Smooth muscle cell (in vitro differentiated cells): ENCODE measurements at regions not wholly inside any gene's neighbourhood (a gene's known extent, or its start where the extent isn't known, plus 50 kb on each side); places are given as distances from the start of the nearest gene placed in this dataset.

ENCODE experiments used
- DNase-seq: peaks from one replicate; lab custom pipeline; 2025; ENCODE audit not compliant: unreplicated experiment; lab: John Stamatoyannopoulos, UW
- H2AFZ ChIP-seq: fragments of 200-600 bp; sonication (generic); 2 replicates; pipeline ENCODE4 v1.6.0; 2016; ENCODE audit warnings: antibody characterized with exemption, low read depth, mild to moderate bottlenecking
- H3F3A ChIP-seq: fragments of 200-600 bp; sonication (generic); 2 replicates; pipeline ENCODE4 v1.6.0; 2017; ENCODE audit warnings: antibody characterized with exemption, low read depth
- H3K27ac ChIP-seq: fragments of 200-600 bp; sonication (generic); 2 replicates; pipeline ENCODE4 v1.5.1; 2016; ENCODE audit warnings: low read depth, mild to moderate bottlenecking
- H3K27me3 ChIP-seq: fragments of 200-600 bp; sonication (generic); 2 replicates; pipeline ENCODE4 v1.6.1; 2016; ENCODE audit warnings: low read depth, mild to moderate bottlenecking
- H3K36me3 ChIP-seq: fragments of 200-600 bp; sonication (generic); 2 replicates; pipeline ENCODE4 v1.5.1; 2016; ENCODE audit warnings: low read depth
- H3K4me1 ChIP-seq: fragments of 200-600 bp; sonication (generic); 2 replicates; pipeline ENCODE4 v1.5.1; 2016; ENCODE audit warnings: low read depth
- H3K4me2 ChIP-seq: fragments of 200-600 bp; sonication (generic); 2 replicates; pipeline ENCODE4 v1.6.0; 2016; ENCODE audit warnings: mild to moderate bottlenecking
- H3K4me3 ChIP-seq: fragments of 200-600 bp; sonication (generic); 2 replicates; pipeline ENCODE4 v1.5.1; 2016; ENCODE audit warnings: mild to moderate bottlenecking
- H3K79me2 ChIP-seq: fragments of 200-600 bp; sonication (generic); 2 replicates; pipeline ENCODE4 v1.6.0; 2016; ENCODE audit warnings: low read depth, mild to moderate bottlenecking
- H3K9ac ChIP-seq: fragments of 200-600 bp; sonication (generic); 2 replicates; pipeline ENCODE4 v1.6.0; 2016; ENCODE audit warnings: low read depth
- H3K9me3 ChIP-seq: fragments of 200-600 bp; sonication (generic); replicated peaks from 2 replicates; pipeline ENCODE4 v1.5.1; 2016; ENCODE audit warnings: low read depth
- H4K20me1 ChIP-seq: fragments of 200-600 bp; sonication (generic); 2 replicates; pipeline ENCODE4 v1.6.0; 2016; ENCODE audit warnings: low read depth
- CTCF ChIP-seq: fragments of 200-600 bp; sonication (generic); IDR thresholded peaks from 2 replicates; pipeline ENCODE4 v1.5.1; 2017; ENCODE audit warnings: borderline replicate concordance, mild to moderate bottlenecking, antibody characterized with exemption; ENCODE audit not compliant: insufficient read depth, poor library complexity, severe bottlenecking
- WGBS: methylation state at CpG from one replicate; pipeline ENCODE4 v1.1.7; 2016; ENCODE audit warnings: low lambda C conversion rate; 5-methylcytosine and 5-hydroxymethylcytosine counted together

GRCh38 chr10:108252771-108253170, 1088.3 kb upstream of the SORCS1 start:
- Histone ChIP-seq H3K4me1 (no peaks in the 10 kb centered on the region), H3F3A (no peaks in the 10 kb centered on the region), H3K79me2 (no peaks in the 10 kb centered on the region), H3K4me3 (no peak overlapping the region), H3K27me3 (no peaks in the 10 kb centered on the region), H3K4me2 (no peak overlapping the region), H2AFZ (no peak overlapping the region), H3K9ac (no peak overlapping the region), H4K20me1 (no peaks in the 10 kb centered on the region), H3K27ac (no peak overlapping the region), H3K9me3 (no peaks in the 10 kb centered on the region), H3K36me3 (no peaks in the 10 kb centered on the region)
- TF ChIP-seq CTCF, result no peak
- no peak for DNase-seq

GRCh38 chr10:108250936-108251620, 1086.6 kb upstream of the SORCS1 start:
- TF ChIP-seq CTCF, result no peak
- H3K9me3 ChIP-seq, result no peaks in the 10 kb centered on the region
- H3K27me3 ChIP-seq, result no peaks in the 10 kb centered on the region
- H2AFZ ChIP-seq, result no peak overlapping the region
- H3K4me3 ChIP-seq, result no peak overlapping the region
- WGBS, result 90% methylated on average over 4 of the region's 4 CpGs
- H3K27ac ChIP-seq, result no peak overlapping the region
- H3K9ac ChIP-seq, result no peak overlapping the region
- no peak overlapping the region for H3K4me2 ChIP-seq
- H3K4me1 ChIP-seq, result no peaks in the 10 kb centered on the region
- H3F3A ChIP-seq, result no peaks in the 10 kb centered on the region
- H3K79me2 ChIP-seq, result no peaks in the 10 kb centered on the region
- no peaks in the 10 kb centered on the region for H3K36me3 ChIP-seq
- H4K20me1 ChIP-seq, result no peaks in the 10 kb centered on the region
- no peak for DNase-seq

GRCh38 chr10:108249940-108250339, 1085.4 kb upstream of the SORCS1 start:
- Histone ChIP-seq H3K36me3 (no peaks in the 10 kb centered on the region), H4K20me1 (no peaks in the 10 kb centered on the region), H3K4me1 (no peaks in the 10 kb centered on the region), H3K27ac (no peak overlapping the region), H2AFZ (no peak overlapping the region), H3K79me2 (no peaks in the 10 kb centered on the region), H3K4me2 (no peak overlapping the region), H3K9me3 (no peaks in the 10 kb centered on the region), H3K27me3 (no peaks in the 10 kb centered on the region), H3F3A (no peaks in the 10 kb centered on the region), H3K9ac (no peak overlapping the region), H3K4me3 (no peak overlapping the region)
- 79% methylated on average over 3 of the region's 3 CpGs for WGBS
- TF ChIP-seq CTCF, result no peak
- no peak for DNase-seq
